ENCODE measurements at regions not wholly inside any gene's neighbourhood (a gene's known extent, or its start where the extent isn't known, plus 50 kb on each side); places are given as distances from the start of the nearest gene placed in this dataset.

GRCh38 chr18:42561521-42561920, 554.0 kb downstream of the RIT2 start:
- ATAC-seq (no peak), FAIRE-seq (no peak), DNase-seq (ENCODE audit: low read depth in 1 of 2, low spot score in 1 of 2) (no peak)
- CTCF ChIA-PET, result no interaction called here
- 0% methylated on average over 1 of the region's 1 CpG for WGBS (ENCODE audit: missing lambda C conversion rate)
- Histone ChIP-seq H3K9me3 (no peaks in the 10 kb centered on the region), H3K4me3 (no peak overlapping the region), H3K4me2 (no peak overlapping the region), H3K4me1 (no peaks in the 10 kb centered on the region), H3K27ac (no peak overlapping the region)
- TF ChIP-seq HDAC2 (IDR thresholded peaks at IDR 0.05) (no peak), SREBF2 (IDR thresholded peaks at IDR 0.05) (no peak), RCOR1 (IDR thresholded peaks at IDR 0.05; ENCODE audit: low read depth, low read length) (no peak), HOXB5 (CRISPR knock-in tag; IDR thresholded peaks at IDR 0.05) (no peak), BCL3 (IDR thresholded peaks at IDR 0.05) (no peak), E2F6 (IDR thresholded peaks at IDR 0.05; ENCODE audit: borderline replicate concordance, low read depth) (no peak), CEBPB (IDR thresholded peaks at IDR 0.05) (no peak), CBX2 (IDR thresholded peaks at IDR 0.05; ENCODE audit: borderline replicate concordance, low read depth) (no peak), REST (IDR thresholded peaks at IDR 0.05) (no peak), CTCF (IDR thresholded peaks at IDR 0.05) (no peak), ZC3H11A (IDR thresholded peaks at IDR 0.05) (no peak), PBX3 (IDR thresholded peaks at IDR 0.05) (no peak), JUNB (IDR thresholded peaks at IDR 0.05) (no peak), RARB (CRISPR knock-in tag; IDR thresholded peaks at IDR 0.05) (no peak), HOXA7 (CRISPR knock-in tag; IDR thresholded peaks at IDR 0.05) (no peak), MAZ (IDR thresholded peaks at IDR 0.05; ENCODE audit: borderline replicate concordance, low read depth, low read length) (no peak), EHMT2 (IDR thresholded peaks at IDR 0.05; ENCODE audit: low read depth) (no peak)
- POLR2A ChIA-PET, result no interaction called here

- WGBS (ENCODE audit: missing lambda C conversion rate), result 0% methylated on average over 3 of the region's 3 CpGs
- no peak for FAIRE-seq
- ChIA-PET CTCF (no interaction called here), POLR2A (no interaction called here)
- Histone ChIP-seq H3K4me2 (no peak overlapping the region), H3K9me3 (no peaks in the 10 kb centered on the region), H3K4me3 (no peak overlapping the region), H3K4me1 (no peaks in the 10 kb centered on the region), H3K27ac (no peak overlapping the region)
- no peak for ATAC-seq
- DNase-seq (ENCODE audit: low read depth in 1 of 2, low spot score in 1 of 2), result no peak
- TF ChIP-seq HOXA7 (CRISPR knock-in tag; IDR thresholded peaks at IDR 0.05) (no peak), ZFP36 (IDR thresholded peaks at IDR 0.05; ENCODE audit: borderline replicate concordance, partially characterized antibody) (no peak), E2F6 (IDR thresholded peaks at IDR 0.05; ENCODE audit: borderline replicate concordance, low read depth) (no peak), RCOR1 (IDR thresholded peaks at IDR 0.05; ENCODE audit: low read depth, low read length) (no peak), EHMT2 (IDR thresholded peaks at IDR 0.05; ENCODE audit: low read depth) (no peak), POLR2AphosphoS2 (conservative IDR thresholded peaks at IDR 0.05; ENCODE audit: low read length) (no peak), RAD21 (conservative IDR thresholded peaks at IDR 0.05 in 1 of 2, IDR thresholded peaks at IDR 0.05 in 1 of 2) (no peak), KDM1A (IDR thresholded peaks at IDR 0.05; ENCODE audit: low read depth) (no peak), HEYL (CRISPR knock-in tag; IDR thresholded peaks at IDR 0.05) (no peak), CTCF (IDR thresholded peaks at IDR 0.05) (no peak), RARB (CRISPR knock-in tag; IDR thresholded peaks at IDR 0.05) (no peak), MYC (IDR thresholded peaks at IDR 0.05; ENCODE audit: borderline replicate concordance, low read length) (no peak)
Observed at GRCh38 chr18:42563995-42564394, 551.5 kb downstream of the RIT2 start.
